ENCODE measurements at regions not wholly inside any gene's neighbourhood (a gene's known extent, or its start where the extent isn't known, plus 50 kb on each side); places are given as distances from the start of the nearest gene placed in this dataset.
"Not testable (repeated sequence)": the region's sequence is repeated elsewhere in the genome, so short reads cannot be mapped to it uniquely, and the experiment has no call there.

DNA sequence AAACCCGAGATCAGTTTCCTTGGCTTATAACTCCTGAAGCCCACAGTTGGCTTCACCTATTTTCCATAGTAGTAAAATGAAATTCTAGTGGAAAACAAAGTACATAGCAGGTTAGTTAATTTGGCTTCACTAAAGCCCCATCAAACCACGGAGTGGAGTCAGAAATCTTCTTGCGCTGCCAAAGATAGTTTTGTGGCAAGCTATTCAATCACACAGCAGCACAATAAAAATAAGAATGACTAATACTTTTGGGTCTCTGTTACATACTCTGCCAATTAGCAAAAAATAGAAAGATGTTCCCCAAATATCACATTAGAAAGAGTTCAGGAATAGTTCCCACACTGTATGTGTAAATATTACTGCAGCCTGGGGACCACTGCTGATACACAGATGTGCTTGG is 175.2 kb upstream of the NOL4 start:
- H3K9me3 ChIP-seq = no peaks in the 10 kb centered on the region
- no peak overlapping the region for H3K4me3 ChIP-seq
- H3K4me1 ChIP-seq = no peaks in the 10 kb centered on the region
- no peak for DNase-seq (ENCODE audit: low spot score in 2 of 2)
- H3K27ac ChIP-seq = no peak overlapping the region
- TF ChIP-seq, protein P1, sequence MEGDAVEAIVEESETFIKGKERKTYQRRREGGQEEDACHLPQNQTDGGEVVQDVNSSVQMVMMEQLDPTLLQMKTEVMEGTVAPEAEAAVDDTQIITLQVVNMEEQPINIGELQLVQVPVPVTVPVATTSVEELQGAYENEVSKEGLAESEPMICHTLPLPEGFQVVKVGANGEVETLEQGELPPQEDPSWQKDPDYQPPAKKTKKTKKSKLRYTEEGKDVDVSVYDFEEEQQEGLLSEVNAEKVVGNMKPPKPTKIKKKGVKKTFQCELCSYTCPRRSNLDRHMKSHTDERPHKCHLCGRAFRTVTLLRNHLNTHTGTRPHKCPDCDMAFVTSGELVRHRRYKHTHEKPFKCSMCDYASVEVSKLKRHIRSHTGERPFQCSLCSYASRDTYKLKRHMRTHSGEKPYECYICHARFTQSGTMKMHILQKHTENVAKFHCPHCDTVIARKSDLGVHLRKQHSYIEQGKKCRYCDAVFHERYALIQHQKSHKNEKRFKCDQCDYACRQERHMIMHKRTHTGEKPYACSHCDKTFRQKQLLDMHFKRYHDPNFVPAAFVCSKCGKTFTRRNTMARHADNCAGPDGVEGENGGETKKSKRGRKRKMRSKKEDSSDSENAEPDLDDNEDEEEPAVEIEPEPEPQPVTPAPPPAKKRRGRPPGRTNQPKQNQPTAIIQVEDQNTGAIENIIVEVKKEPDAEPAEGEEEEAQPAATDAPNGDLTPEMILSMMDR (IDR thresholded peaks at IDR 0.05) = no peak
- H3K27me3 ChIP-seq = no peaks in the 10 kb centered on the region
- intact Hi-C loops (cut with DNase I) = no loop called here
- H3K36me3 ChIP-seq = no peaks in the 10 kb centered on the region

DNA sequence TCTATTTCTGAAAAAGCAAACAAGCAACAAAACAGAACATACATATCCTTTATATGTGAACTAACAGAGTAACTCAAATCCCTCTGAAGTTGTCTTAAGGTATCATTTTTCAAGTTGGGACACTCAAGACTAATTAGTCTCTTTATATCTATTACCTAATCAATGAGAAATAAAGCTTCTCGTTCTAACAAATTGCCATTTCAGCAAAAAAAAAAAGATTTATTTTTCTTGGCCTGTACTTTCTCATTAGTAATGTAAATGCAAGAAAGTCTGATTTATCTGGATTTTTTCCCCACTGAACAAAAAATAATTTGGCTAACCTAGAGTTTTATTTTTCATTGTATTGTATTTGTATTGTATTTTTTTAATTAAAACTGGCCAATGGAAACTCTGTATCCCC is 176.1 kb upstream of the NOL4 start:
- TF ChIP-seq, protein P1 (IDR thresholded peaks at IDR 0.05) = no peak
- intact Hi-C loops (cut with DNase I) = no loop called here
- DNase-seq (ENCODE audit: low spot score in 2 of 2) = no peak
- H3K27me3 ChIP-seq = no peaks in the 10 kb centered on the region
- H3K36me3 ChIP-seq = no peaks in the 10 kb centered on the region
- no peaks in the 10 kb centered on the region for H3K4me1 ChIP-seq
- no peak overlapping the region for H3K4me3 ChIP-seq
- H3K9me3 ChIP-seq = no peaks in the 10 kb centered on the region
- no peak overlapping the region for H3K27ac ChIP-seq

DNA sequence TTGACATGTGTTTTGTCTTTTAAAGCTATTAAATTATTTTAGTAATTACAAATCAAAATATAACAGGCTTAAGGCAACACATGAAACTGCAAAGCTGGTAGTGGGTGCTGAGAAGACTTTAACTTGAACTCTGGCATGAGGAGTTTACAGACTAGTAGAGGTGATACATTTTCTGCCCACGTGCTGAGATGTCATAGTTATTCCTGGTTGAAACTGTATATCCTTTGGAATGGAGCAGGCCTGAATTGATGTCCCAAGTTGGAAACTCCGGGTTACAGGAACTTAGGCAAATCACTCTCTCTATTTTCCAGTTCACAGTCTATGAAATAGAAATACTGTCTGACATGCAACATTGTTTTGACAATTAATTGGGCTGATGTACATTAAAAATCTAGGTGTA is 177.1 kb upstream of the NOL4 start:
- intact Hi-C loops (cut with DNase I) = no loop called here
- TF ChIP-seq, protein P1 (IDR thresholded peaks at IDR 0.05) = no peak
- Histone ChIP-seq H3K36me3 (no peaks in the 10 kb centered on the region), H3K4me3 (no peak overlapping the region), H3K27ac (no peak overlapping the region), H3K27me3 (no peaks in the 10 kb centered on the region), H3K9me3 (no peaks in the 10 kb centered on the region), H3K4me1 (no peaks in the 10 kb centered on the region)
- no peak for DNase-seq (ENCODE audit: low spot score in 2 of 2)

DNA sequence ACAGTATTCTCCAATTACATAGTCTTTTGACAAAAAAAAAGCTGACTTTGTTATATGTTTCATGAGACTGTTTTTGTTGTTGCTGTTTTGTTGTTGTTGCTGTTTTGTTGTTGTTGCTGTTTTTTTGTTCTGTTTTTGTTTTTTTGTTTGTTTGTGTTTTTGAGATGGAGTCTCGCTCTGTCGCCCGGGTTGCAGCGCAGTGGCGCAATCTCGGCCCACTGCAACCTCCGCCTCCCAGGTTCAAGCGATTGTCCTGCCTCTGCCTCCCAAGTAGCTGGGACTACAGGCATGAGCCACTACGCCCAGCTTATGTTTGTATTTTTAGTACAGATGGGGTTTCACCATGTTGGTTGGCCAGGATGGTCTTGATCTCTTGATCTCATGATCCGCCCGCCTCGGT is 182.8 kb upstream of the NOL4 start:
- H3K27ac ChIP-seq; H3K36me3 ChIP-seq; H3K4me3 ChIP-seq; H3K4me1 ChIP-seq; DNase-seq (ENCODE audit: low spot score in 2 of 2); intact Hi-C loops (cut with DNase I); H3K9me3 ChIP-seq; H3K27me3 ChIP-seq: not testable (repeated sequence)

DNA sequence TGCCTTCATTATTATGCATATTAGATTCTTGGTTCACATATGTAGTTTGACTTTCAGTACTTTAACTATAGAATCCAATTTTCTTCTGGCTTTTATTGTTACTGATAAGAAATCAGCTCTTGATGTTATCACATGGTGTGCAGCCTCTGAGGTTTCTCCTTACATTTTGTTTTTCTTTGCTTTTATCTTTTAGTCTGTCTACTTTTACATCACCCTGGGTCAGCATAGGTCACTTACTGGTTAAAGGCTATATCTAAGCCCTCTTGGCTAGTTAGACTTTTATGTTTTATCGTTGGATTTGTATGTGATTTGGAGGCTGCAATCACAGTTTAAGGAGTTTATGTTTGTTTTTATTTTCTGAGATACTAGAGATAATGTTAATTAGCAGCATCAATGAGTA is 187.2 kb upstream of the NOL4 start:
- no peak overlapping the region for H3K4me3 ChIP-seq
- intact Hi-C loops (cut with DNase I) = no loop called here
- TF ChIP-seq, protein P1 (IDR thresholded peaks at IDR 0.05) = no peak

DNA sequence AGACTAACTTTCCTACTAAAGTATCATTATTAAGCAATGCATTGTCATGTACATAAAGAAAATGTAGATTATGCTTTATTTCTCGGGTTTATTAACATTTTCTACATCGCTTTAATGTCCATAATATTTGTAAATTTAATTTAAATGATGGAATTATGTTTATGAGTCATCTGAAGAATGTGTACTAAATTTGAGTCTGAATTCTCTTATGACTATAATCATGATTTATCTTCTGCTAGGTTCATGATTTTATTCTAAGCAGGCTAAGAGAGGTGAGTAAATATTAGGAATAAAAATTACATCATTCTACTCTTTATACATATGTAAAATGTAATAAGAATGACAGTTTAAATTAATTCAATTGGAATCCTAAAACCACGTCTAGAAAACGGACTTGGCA is 206.3 kb upstream of the NOL4 start:
- no peak overlapping the region for H3K27ac ChIP-seq
- intact Hi-C loops (cut with DNase I) = no loop called here
- TF ChIP-seq, protein P1 (IDR thresholded peaks at IDR 0.05) = no peak
- H3K4me3 ChIP-seq = no peak overlapping the region
- no peaks in the 10 kb centered on the region for H3K36me3 ChIP-seq
- H3K9me3 ChIP-seq = no peaks in the 10 kb centered on the region
- H3K27me3 ChIP-seq = no peaks in the 10 kb centered on the region
- H3K4me1 ChIP-seq = no peaks in the 10 kb centered on the region
- no peak for DNase-seq (ENCODE audit: low spot score in 2 of 2)

More for the DNA sequence above, 187.2 kb upstream of the NOL4 start:
- Histone ChIP-seq H3K27me3 (no peaks in the 10 kb centered on the region), H3K4me1 (no peaks in the 10 kb centered on the region), H3K36me3 (no peaks in the 10 kb centered on the region), H3K9me3 (no peaks in the 10 kb centered on the region), H3K27ac (no peak overlapping the region)
- no peak for DNase-seq (ENCODE audit: low spot score in 2 of 2)
